Epithelial cell of esophagus (primary cell): ENCODE measurements at regions not wholly inside any gene's neighbourhood (a gene's known extent, or its start where the extent isn't known, plus 50 kb on each side); places are given as distances from the start of the nearest gene placed in this dataset.

Experiments
- DNase-seq: peaks from one replicate; pipeline ENCODE4 v3.0.0; 2010; ENCODE audit warnings: low read depth
- H3K4me3 ChIP-seq: 2 replicates; pipeline ENCODE4 v1.5.1; 2011; ENCODE audit warnings: mild to moderate bottlenecking, low read length, control low read depth
- CTCF ChIP-seq: IDR thresholded peaks from 2 replicates; pipeline ENCODE4 v1.5.1; 2011; ENCODE audit warnings: low read depth, mild to moderate bottlenecking, low read length, control low read depth, inconsistent platforms; ENCODE audit not compliant: insufficient read depth; ENCODE audit errors: missing control alignments

GRCh38 chr10:52870562-52870961, 98.0 kb upstream of the MBL2 start:
- H3K4me3 ChIP-seq: no peak overlapping the region
- TF ChIP-seq CTCF: no peak
- DNase-seq: no peak

- H3K4me3 ChIP-seq: no peak overlapping the region
- no peak for DNase-seq
- TF ChIP-seq CTCF: no peak
These were observed 97.3 kb upstream of the MBL2 start for GRCh38 chr10:52869864-52870263.

- DNase-seq: no peak
- H3K4me3 ChIP-seq: no peak overlapping the region
- no peak for TF ChIP-seq CTCF
These were observed 92.6 kb upstream of the MBL2 start for GRCh38 chr10:52865213-52865612.

- no peak overlapping the region for H3K4me3 ChIP-seq
- peak; percentile 99 for DNase-seq
- no peak for TF ChIP-seq CTCF
These were observed 91.9 kb upstream of the MBL2 start for GRCh38 chr10:52864201-52865106.

- no peak for TF ChIP-seq CTCF
- DNase-seq: no peak
- no peak overlapping the region for H3K4me3 ChIP-seq
These were observed 86.1 kb upstream of the MBL2 start for GRCh38 chr10:52858722-52859121.

- H3K4me3 ChIP-seq: no peak overlapping the region
- no peak for DNase-seq
- no peak for TF ChIP-seq CTCF
These were observed 83.2 kb upstream of the MBL2 start for GRCh38 chr10:52855546-52856325.
